GM12875 (cell line): ENCODE measurements at regions not wholly inside any gene's neighbourhood (a gene's known extent, or its start where the extent isn't known, plus 50 kb on each side); places are given as distances from the start of the nearest gene placed in this dataset.

Source experiments
- H3K4me3 ChIP-seq: one replicate; pipeline ENCODE4 v1.5.1; 2011; ENCODE audit warnings: low read depth, low read length, control low read depth
- CTCF ChIP-seq: IDR thresholded peaks from 2 replicates; pipeline ENCODE4 v1.5.1; 2011; ENCODE audit warnings: low read depth, mild to moderate bottlenecking, control low read depth, inconsistent platforms, low read length, moderate library complexity, borderline replicate concordance; ENCODE audit not compliant: insufficient read depth

DNA sequence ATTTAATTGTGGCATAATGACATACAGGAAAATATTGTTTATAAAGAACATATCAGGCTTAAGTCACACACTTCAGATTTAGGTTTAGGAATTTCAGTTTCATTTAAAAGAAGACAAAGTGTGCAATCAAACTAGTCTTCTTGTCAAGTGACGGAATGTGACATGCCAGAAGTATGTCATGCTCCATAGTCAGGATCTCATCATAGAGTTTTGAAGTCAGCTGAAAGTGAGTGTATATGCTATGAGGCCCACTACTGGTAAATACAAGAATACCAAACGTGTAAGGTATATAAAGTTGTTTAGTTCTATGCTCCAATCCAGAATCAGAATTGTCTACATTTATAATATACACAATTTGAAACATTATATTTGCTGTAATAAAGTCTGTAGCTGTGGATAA, 988.4 kb downstream of the TBL1XR1 start:
- H3K4me3 ChIP-seq = no peak overlapping the region
- no peak for TF ChIP-seq CTCF

- no peak overlapping the region for H3K4me3 ChIP-seq
Measured at GRCh38 chr3:176208283-176208682, 989.0 kb downstream of the TBL1XR1 start.

GRCh38 chr3:176206809-176207208, 990.5 kb downstream of the TBL1XR1 start:
- no peak for TF ChIP-seq CTCF
- H3K4me3 ChIP-seq = no peak overlapping the region

More at GRCh38 chr3:176208283-176208682, 989.0 kb downstream of the TBL1XR1 start:
- TF ChIP-seq CTCF = no peak

DNA sequence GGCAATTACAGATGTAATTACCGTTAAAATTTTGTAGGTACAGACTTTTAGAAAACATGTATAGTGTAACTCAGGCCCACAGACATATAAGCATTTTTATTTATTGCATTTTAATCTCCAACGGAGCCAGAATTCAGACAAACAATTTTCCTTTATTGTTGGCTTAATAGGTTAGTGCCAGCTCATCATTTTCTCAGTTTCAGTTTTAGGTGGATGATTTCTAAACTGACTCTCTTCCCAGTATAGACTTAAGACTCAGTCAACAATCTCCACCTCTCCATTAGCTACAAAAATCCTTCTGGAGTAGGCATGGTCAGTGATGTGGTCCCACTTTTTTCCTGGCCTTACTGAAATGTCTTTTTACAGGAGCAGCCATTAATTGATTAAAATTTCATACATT, 994.6 kb downstream of the TBL1XR1 start:
- TF ChIP-seq CTCF = no peak
- no peak overlapping the region for H3K4me3 ChIP-seq

GRCh38 chr3:176193032-176193730, 1004.1 kb downstream of the TBL1XR1 start:
- no peak overlapping the region for H3K4me3 ChIP-seq

GRCh38 chr3:176190755-176191154, 1006.5 kb downstream of the TBL1XR1 start:
- H3K4me3 ChIP-seq = no peak overlapping the region
- TF ChIP-seq CTCF = no peak

More at GRCh38 chr3:176193032-176193730, 1004.1 kb downstream of the TBL1XR1 start:
- TF ChIP-seq CTCF = no peak

GRCh38 chr3:176183181-176183580, 1014.1 kb downstream of the TBL1XR1 start:
- no peak overlapping the region for H3K4me3 ChIP-seq
- TF ChIP-seq CTCF = no peak
